ENCODE measurements at regions not wholly inside any gene's neighbourhood (a gene's known extent, or its start where the extent isn't known, plus 50 kb on each side); places are given as distances from the start of the nearest gene placed in this dataset.

- H3K4me1 ChIP-seq (ENCODE audit: control insufficient read depth, insufficient read depth, low read length, unreplicated experiment): peaks cover 51% of the 10 kb centered on the region
- H3K27me3 ChIP-seq (ENCODE audit: insufficient read depth, low read length): no peaks in the 10 kb centered on the region
- no peak overlapping the region for H2AFZ ChIP-seq (ENCODE audit: low read length, unreplicated experiment)
- 0 out of 2 replicates have a peak, but pooled peaks cover 7% of the 10 kb centered on the region for H3K36me3 ChIP-seq (ENCODE audit: insufficient read depth, low read length)
- H3K79me2 ChIP-seq (ENCODE audit: control insufficient read depth, insufficient read depth, low read length, unreplicated experiment): peaks cover 80% of the 10 kb centered on the region
- peak overlapping the region; percentile 30 for H3K4me3 ChIP-seq (ENCODE audit: low read depth, low read length)
- H3K27ac ChIP-seq (ENCODE audit: low read depth, low read length): peak overlapping the region; percentile 98
Measured at GRCh38 chr9:110115826-110116542, 92.0 kb downstream of the C9orf152 start.

GRCh38 chr9:110116543-110116885 is 91.4 kb downstream of the C9orf152 start:
- peak overlapping the region; percentile 98 for H3K27ac ChIP-seq (ENCODE audit: low read depth, low read length)
- 0 out of 2 replicates have a peak, but pooled peaks cover 7% of the 10 kb centered on the region for H3K36me3 ChIP-seq (ENCODE audit: insufficient read depth, low read length)
- no peaks in the 10 kb centered on the region for H3K27me3 ChIP-seq (ENCODE audit: insufficient read depth, low read length)
- H3K79me2 ChIP-seq (ENCODE audit: control insufficient read depth, insufficient read depth, low read length, unreplicated experiment): peaks cover 85% of the 10 kb centered on the region
- H3K4me3 ChIP-seq (ENCODE audit: low read depth, low read length): peak overlapping the region; percentile 12
- no peak overlapping the region for H2AFZ ChIP-seq (ENCODE audit: low read length, unreplicated experiment)
- peaks cover 51% of the 10 kb centered on the region for H3K4me1 ChIP-seq (ENCODE audit: control insufficient read depth, insufficient read depth, low read length, unreplicated experiment)

GRCh38 chr9:110121170-110121569 is 86.8 kb downstream of the C9orf152 start:
- Histone ChIP-seq H3K27ac (ENCODE audit: low read depth, low read length) (peak overlapping the region; percentile 94; the same call in 1 of the 2 replicates), H3K4me1 (ENCODE audit: control insufficient read depth, insufficient read depth, low read length, unreplicated experiment) (peaks cover 57% of the 10 kb centered on the region), H3K36me3 (ENCODE audit: insufficient read depth, low read length) (0 out of 2 replicates have a peak, but pooled peaks cover 7% of the 10 kb centered on the region), H3K27me3 (ENCODE audit: insufficient read depth, low read length) (no peaks in the 10 kb centered on the region), H3K4me3 (ENCODE audit: low read depth, low read length) (no peak overlapping the region), H3K79me2 (ENCODE audit: control insufficient read depth, insufficient read depth, low read length, unreplicated experiment) (peaks cover 89% of the 10 kb centered on the region), H2AFZ (ENCODE audit: low read length, unreplicated experiment) (no peak overlapping the region)

GRCh38 chr9:110123341-110124095 is 84.4 kb downstream of the C9orf152 start:
- 0 out of 2 replicates have a peak, but pooled peaks cover 3% of the 10 kb centered on the region for H3K36me3 ChIP-seq (ENCODE audit: insufficient read depth, low read length)
- peak overlapping the region; percentile 94 for H3K27ac ChIP-seq (ENCODE audit: low read depth, low read length)
- peaks cover 95% of the 10 kb centered on the region for H3K79me2 ChIP-seq (ENCODE audit: control insufficient read depth, insufficient read depth, low read length, unreplicated experiment)
- H3K4me3 ChIP-seq (ENCODE audit: low read depth, low read length): no peak overlapping the region
- H3K27me3 ChIP-seq (ENCODE audit: insufficient read depth, low read length): no peaks in the 10 kb centered on the region
- peaks cover 64% of the 10 kb centered on the region for H3K4me1 ChIP-seq (ENCODE audit: control insufficient read depth, insufficient read depth, low read length, unreplicated experiment)
- no peak overlapping the region for H2AFZ ChIP-seq (ENCODE audit: low read length, unreplicated experiment)

- Histone ChIP-seq H3K27ac (ENCODE audit: low read depth, low read length) (peak overlapping the region; percentile 94), H3K27me3 (ENCODE audit: insufficient read depth, low read length) (no peaks in the 10 kb centered on the region), H2AFZ (ENCODE audit: low read length, unreplicated experiment) (no peak overlapping the region), H3K4me1 (ENCODE audit: control insufficient read depth, insufficient read depth, low read length, unreplicated experiment) (peaks cover 72% of the 10 kb centered on the region), H3K4me3 (ENCODE audit: low read depth, low read length) (peak overlapping the region; percentile 60; the same call in 1 of the 2 replicates), H3K36me3 (ENCODE audit: insufficient read depth, low read length) (0 out of 2 replicates have a peak, but pooled peaks cover 3% of the 10 kb centered on the region), H3K79me2 (ENCODE audit: control insufficient read depth, insufficient read depth, low read length, unreplicated experiment) (peaks cover 98% of the 10 kb centered on the region)
Measured at GRCh38 chr9:110124439-110124838, 83.5 kb downstream of the C9orf152 start.

GRCh38 chr9:110125207-110125751 is 82.7 kb downstream of the C9orf152 start:
- peak overlapping the region; percentile 94 for H3K27ac ChIP-seq (ENCODE audit: low read depth, low read length)
- H3K4me3 ChIP-seq (ENCODE audit: low read depth, low read length): peak overlapping the region; percentile 60
- no peaks in the 10 kb centered on the region for H3K27me3 ChIP-seq (ENCODE audit: insufficient read depth, low read length)
- H2AFZ ChIP-seq (ENCODE audit: low read length, unreplicated experiment): no peak overlapping the region
- H3K79me2 ChIP-seq (ENCODE audit: control insufficient read depth, insufficient read depth, low read length, unreplicated experiment): peaks cover 98% of the 10 kb centered on the region
- H3K36me3 ChIP-seq (ENCODE audit: insufficient read depth, low read length): no peaks in the 10 kb centered on the region
- peaks cover 81% of the 10 kb centered on the region for H3K4me1 ChIP-seq (ENCODE audit: control insufficient read depth, insufficient read depth, low read length, unreplicated experiment)

- H3K4me1 ChIP-seq (ENCODE audit: control insufficient read depth, insufficient read depth, low read length, unreplicated experiment): peaks cover 87% of the 10 kb centered on the region
- no peaks in the 10 kb centered on the region for H3K36me3 ChIP-seq (ENCODE audit: insufficient read depth, low read length)
Measured at GRCh38 chr9:110125763-110126351, 82.1 kb downstream of the C9orf152 start.

GRCh38 chr9:110126499-110126941 is 81.4 kb downstream of the C9orf152 start:
- no peak overlapping the region for H2AFZ ChIP-seq (ENCODE audit: low read length, unreplicated experiment)
- peak overlapping the region; percentile 94 for H3K27ac ChIP-seq (ENCODE audit: low read depth, low read length)
- H3K27me3 ChIP-seq (ENCODE audit: insufficient read depth, low read length): no peaks in the 10 kb centered on the region
- no peaks in the 10 kb centered on the region for H3K36me3 ChIP-seq (ENCODE audit: insufficient read depth, low read length)
- peaks cover 99% of the 10 kb centered on the region for H3K79me2 ChIP-seq (ENCODE audit: control insufficient read depth, insufficient read depth, low read length, unreplicated experiment)
- peaks cover 93% of the 10 kb centered on the region for H3K4me1 ChIP-seq (ENCODE audit: control insufficient read depth, insufficient read depth, low read length, unreplicated experiment)
- peak overlapping the region; percentile 60 for H3K4me3 ChIP-seq (ENCODE audit: low read depth, low read length)

More at GRCh38 chr9:110125763-110126351, 82.1 kb downstream of the C9orf152 start:
- H3K4me3 ChIP-seq (ENCODE audit: low read depth, low read length): peak overlapping the region; percentile 60
- H3K79me2 ChIP-seq (ENCODE audit: control insufficient read depth, insufficient read depth, low read length, unreplicated experiment): peaks cover 99% of the 10 kb centered on the region
- no peaks in the 10 kb centered on the region for H3K27me3 ChIP-seq (ENCODE audit: insufficient read depth, low read length)
- H3K27ac ChIP-seq (ENCODE audit: low read depth, low read length): peak overlapping the region; percentile 94
- H2AFZ ChIP-seq (ENCODE audit: low read length, unreplicated experiment): no peak overlapping the region

- Histone ChIP-seq H3K36me3 (ENCODE audit: insufficient read depth, low read length) (no peaks in the 10 kb centered on the region), H3K4me3 (ENCODE audit: low read depth, low read length) (peak overlapping the region; percentile 60), H3K27me3 (ENCODE audit: insufficient read depth, low read length) (no peaks in the 10 kb centered on the region), H3K4me1 (ENCODE audit: control insufficient read depth, insufficient read depth, low read length, unreplicated experiment) (peaks cover 95% of the 10 kb centered on the region), H3K27ac (ENCODE audit: low read depth, low read length) (peak overlapping the region; percentile 94), H2AFZ (ENCODE audit: low read length, unreplicated experiment) (no peak overlapping the region), H3K79me2 (ENCODE audit: control insufficient read depth, insufficient read depth, low read length, unreplicated experiment) (peaks cover 99% of the 10 kb centered on the region)
Measured at GRCh38 chr9:110126986-110127864, 80.7 kb downstream of the C9orf152 start.

Data from ACC112 (cell line).